DND-41 (cell line): ENCODE measurements at regions not wholly inside any gene's neighbourhood (a gene's known extent, or its start where the extent isn't known, plus 50 kb on each side); places are given as distances from the start of the nearest gene placed in this dataset.

Source experiments
- CTCF ChIP-seq: IDR thresholded peaks from 2 replicates; pipeline ENCODE4 v1.5.1; 2012; ENCODE audit warnings: borderline replicate concordance, low read length, moderate library complexity, mild to moderate bottlenecking; ENCODE audit not compliant: poor library complexity, severe bottlenecking; ENCODE audit errors: extremely low read depth
- EZH2 ChIP-seq: IDR thresholded peaks from 3 replicates; pipeline ENCODE4 v1.6.1; 2012; ENCODE audit warnings: borderline replicate concordance, low read depth, mild to moderate bottlenecking, moderate library complexity, low read length, inconsistent platforms; ENCODE audit not compliant: severe bottlenecking

- TF ChIP-seq CTCF (no peak), EZH2 (no peak)
These were observed 149.7 kb upstream of the SGK1 start for GRCh38 chr6:134467620-134468019.
